ENCODE measurements at regions not wholly inside any gene's neighbourhood (a gene's known extent, or its start where the extent isn't known, plus 50 kb on each side); places are given as distances from the start of the nearest gene placed in this dataset.
"Not testable (repeated sequence)": the region's sequence is repeated elsewhere in the genome, so short reads cannot be mapped to it uniquely, and the experiment has no call there.

DNA sequence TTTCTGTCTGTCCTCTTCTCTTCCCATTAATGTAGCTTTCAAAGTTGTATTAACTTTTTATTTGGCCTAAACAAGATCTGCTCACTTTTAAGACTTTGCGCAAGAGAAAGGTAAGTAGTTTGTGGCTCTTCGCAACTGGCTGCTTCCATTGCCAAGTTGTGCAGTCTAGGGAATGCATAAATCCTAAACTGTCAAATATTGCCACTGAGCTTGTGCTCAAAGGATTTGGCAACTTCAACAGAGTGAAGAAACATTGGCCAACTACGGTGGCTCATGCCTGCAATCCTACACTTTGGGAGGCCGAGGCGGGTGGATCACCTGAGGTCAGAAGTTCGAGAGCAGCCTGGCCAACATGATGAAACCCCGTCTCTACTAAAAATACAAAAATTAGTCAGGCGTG, 826.4 kb downstream of the EPHA4 start:
- Histone ChIP-seq H3K4me3 (no peak overlapping the region), H3K36me3 (no peaks in the 10 kb centered on the region), H3K27me3 (no peaks in the 10 kb centered on the region), H3K27ac (no peak overlapping the region), H3K9me3 (no peaks in the 10 kb centered on the region), H3K4me1 (no peaks in the 10 kb centered on the region)
- intact Hi-C loops (cut with DNase I; ENCODE audit: low total_unique reads) (no loop called here), in situ Hi-C loops (cut with MboI; ENCODE audit: low sequenced_read_pairs in 4 of 4) (no loop called here)
- ATAC-seq (no peak), DNase-seq (no peak)
- TF ChIP-seq, protein P1, sequence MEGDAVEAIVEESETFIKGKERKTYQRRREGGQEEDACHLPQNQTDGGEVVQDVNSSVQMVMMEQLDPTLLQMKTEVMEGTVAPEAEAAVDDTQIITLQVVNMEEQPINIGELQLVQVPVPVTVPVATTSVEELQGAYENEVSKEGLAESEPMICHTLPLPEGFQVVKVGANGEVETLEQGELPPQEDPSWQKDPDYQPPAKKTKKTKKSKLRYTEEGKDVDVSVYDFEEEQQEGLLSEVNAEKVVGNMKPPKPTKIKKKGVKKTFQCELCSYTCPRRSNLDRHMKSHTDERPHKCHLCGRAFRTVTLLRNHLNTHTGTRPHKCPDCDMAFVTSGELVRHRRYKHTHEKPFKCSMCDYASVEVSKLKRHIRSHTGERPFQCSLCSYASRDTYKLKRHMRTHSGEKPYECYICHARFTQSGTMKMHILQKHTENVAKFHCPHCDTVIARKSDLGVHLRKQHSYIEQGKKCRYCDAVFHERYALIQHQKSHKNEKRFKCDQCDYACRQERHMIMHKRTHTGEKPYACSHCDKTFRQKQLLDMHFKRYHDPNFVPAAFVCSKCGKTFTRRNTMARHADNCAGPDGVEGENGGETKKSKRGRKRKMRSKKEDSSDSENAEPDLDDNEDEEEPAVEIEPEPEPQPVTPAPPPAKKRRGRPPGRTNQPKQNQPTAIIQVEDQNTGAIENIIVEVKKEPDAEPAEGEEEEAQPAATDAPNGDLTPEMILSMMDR (IDR thresholded peaks at IDR 0.05 in 4 of 5, conservative IDR thresholded peaks at IDR 0.05 in 1 of 5) = no peak
- TF ChIP-seq POLR2A (IDR thresholded peaks at IDR 0.05) = no peak

DNA sequence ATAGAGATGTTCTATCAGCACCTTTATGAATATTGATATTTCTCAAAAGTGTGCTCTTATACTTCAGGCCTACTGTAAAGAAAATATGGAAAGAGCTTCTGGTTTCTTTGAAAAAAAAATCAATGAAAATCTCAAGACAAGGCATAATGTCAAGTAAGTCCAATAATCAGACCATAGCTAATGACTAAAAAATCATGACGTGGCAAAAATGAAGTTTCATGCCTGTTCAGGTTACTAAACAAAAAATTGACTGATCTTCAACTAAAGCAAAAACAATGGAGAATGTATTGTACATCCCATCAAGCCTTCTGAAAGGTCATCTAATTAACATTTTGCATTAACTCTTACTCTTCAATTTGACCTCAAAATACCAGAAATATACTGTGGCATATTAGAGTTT, 824.4 kb downstream of the EPHA4 start:
- in situ Hi-C loops (cut with MboI; ENCODE audit: low sequenced_read_pairs in 4 of 4) = no loop called here
- intact Hi-C loops (cut with DNase I; ENCODE audit: low total_unique reads) = no loop called here

DNA sequence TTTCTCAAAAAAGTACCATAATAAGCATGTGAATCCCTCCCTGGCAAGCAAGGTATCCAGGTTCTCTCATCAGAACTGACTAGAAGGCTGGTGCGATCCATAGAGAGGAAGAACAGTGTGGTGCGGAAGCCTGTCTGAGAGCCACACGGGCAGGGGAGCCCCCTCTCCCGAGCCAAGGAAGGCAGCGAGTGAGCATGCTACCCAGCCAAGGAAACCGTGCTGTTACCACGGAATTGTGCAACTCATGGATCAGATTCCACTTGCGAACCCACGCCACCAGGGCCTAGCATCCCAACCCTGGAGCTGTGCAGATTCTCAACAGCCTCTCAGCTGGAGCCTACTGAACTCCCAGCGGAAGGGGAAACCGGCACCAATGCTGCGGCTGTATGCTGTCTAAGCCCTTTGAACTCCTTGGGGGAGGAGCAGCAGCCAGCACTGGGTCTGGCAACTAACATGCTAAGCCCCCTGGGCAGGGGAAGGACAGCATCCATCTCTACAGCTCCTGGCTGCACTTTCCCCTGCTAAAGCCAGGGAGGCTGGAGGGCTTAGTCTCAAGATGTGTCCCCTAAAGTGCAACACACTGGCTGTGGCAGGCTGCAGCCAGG, 823.1 kb downstream of the EPHA4 start:
- TF ChIP-seq POLR2A (IDR thresholded peaks at IDR 0.05) = no peak
- TF ChIP-seq, protein P1 (IDR thresholded peaks at IDR 0.05 in 4 of 5, conservative IDR thresholded peaks at IDR 0.05 in 1 of 5) = no peak
- in situ Hi-C loops (cut with MboI; ENCODE audit: low sequenced_read_pairs in 4 of 4) (no loop called here), intact Hi-C loops (cut with DNase I; ENCODE audit: low total_unique reads) (no loop called here)
- no peak for DNase-seq
- ATAC-seq = no peak
- H3K27ac ChIP-seq = no peak overlapping the region
- H3K36me3 ChIP-seq = no peaks in the 10 kb centered on the region
- H3K9me3 ChIP-seq = no peaks in the 10 kb centered on the region
- H3K4me1 ChIP-seq = peaks cover 0 to 1% of the 10 kb centered on the region in 2 donors
- no peak overlapping the region for H3K4me3 ChIP-seq
- no peaks in the 10 kb centered on the region for H3K27me3 ChIP-seq

More for the DNA sequence above, 824.4 kb downstream of the EPHA4 start:
- DNase-seq = no peak
- Histone ChIP-seq H3K4me1 (no peaks in the 10 kb centered on the region), H3K4me3 (no peak overlapping the region), H3K27me3 (no peaks in the 10 kb centered on the region), H3K36me3 (no peaks in the 10 kb centered on the region), H3K27ac (no peak overlapping the region), H3K9me3 (no peaks in the 10 kb centered on the region)
- TF ChIP-seq, protein P1 (IDR thresholded peaks at IDR 0.05 in 4 of 5, conservative IDR thresholded peaks at IDR 0.05 in 1 of 5) = no peak
- TF ChIP-seq POLR2A (IDR thresholded peaks at IDR 0.05) = no peak
- no peak for ATAC-seq

DNA sequence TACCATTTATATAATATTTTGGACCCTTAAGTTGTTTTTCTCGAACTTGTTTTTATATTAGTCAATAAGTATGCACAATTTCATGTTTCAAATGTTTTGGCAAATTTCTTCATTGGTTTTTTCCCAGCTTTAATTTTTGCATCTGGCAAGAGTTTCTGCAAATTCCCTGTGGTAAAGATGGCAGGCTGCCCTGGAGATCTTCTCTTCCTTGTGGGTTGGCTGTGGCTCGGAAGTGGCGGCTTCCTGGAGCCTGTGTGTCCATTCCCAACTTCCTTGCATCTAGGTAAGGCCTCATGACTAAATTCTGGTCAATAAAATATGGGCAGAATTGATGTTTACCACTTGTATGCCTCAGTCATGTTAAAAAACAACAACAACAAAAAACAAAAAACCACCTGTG, 818.6 kb downstream of the EPHA4 start:
- H3K36me3 ChIP-seq = no peaks in the 10 kb centered on the region
- no peaks in the 10 kb centered on the region for H3K27me3 ChIP-seq
- ATAC-seq = no peak
- TF ChIP-seq POLR2A (IDR thresholded peaks at IDR 0.05) = no peak
- TF ChIP-seq, protein P1 (IDR thresholded peaks at IDR 0.05 in 4 of 5, conservative IDR thresholded peaks at IDR 0.05 in 1 of 5) = no peak
- intact Hi-C loops (cut with DNase I; ENCODE audit: low total_unique reads) (no loop called here), in situ Hi-C loops (cut with MboI; ENCODE audit: low sequenced_read_pairs in 4 of 4) (no loop called here)
- H3K27ac ChIP-seq = no peak overlapping the region
- H3K4me3 ChIP-seq = no peak overlapping the region
- no peaks in the 10 kb centered on the region for H3K9me3 ChIP-seq
- H3K4me1 ChIP-seq = peaks cover 0 to 4% of the 10 kb centered on the region in 2 donors
- no peak for DNase-seq

DNA sequence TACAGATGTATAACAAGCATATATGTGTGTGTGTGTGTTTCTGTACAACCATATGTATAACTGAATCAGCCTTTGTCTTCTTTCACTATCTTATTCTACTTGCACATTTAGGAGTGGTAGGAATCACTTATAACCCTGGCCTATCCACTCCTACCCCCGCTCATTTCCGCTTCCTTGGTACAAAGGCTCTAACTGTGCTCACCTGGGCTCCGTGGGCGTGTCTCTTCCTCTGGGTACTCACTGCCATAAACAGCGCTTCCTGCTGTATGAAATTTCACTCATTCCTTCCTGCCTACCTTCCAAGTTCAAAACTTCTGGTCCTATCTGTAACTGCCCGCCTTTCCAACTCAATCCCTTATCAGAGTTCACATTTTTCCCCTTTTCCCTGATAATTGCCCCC, 815.5 kb downstream of the EPHA4 start:
- H3K9me3 ChIP-seq = no peaks in the 10 kb centered on the region
- H3K36me3 ChIP-seq = no peaks in the 10 kb centered on the region
- ATAC-seq (no peak), DNase-seq (no peak)
- peaks cover 0 to 4% of the 10 kb centered on the region in 2 donors for H3K4me1 ChIP-seq
- TF ChIP-seq, protein P1 (IDR thresholded peaks at IDR 0.05 in 4 of 5, conservative IDR thresholded peaks at IDR 0.05 in 1 of 5) = no peak
- TF ChIP-seq POLR2A (IDR thresholded peaks at IDR 0.05) = no peak
- H3K27ac ChIP-seq = no peak overlapping the region
- H3K27me3 ChIP-seq = no peaks in the 10 kb centered on the region
- intact Hi-C loops (cut with DNase I; ENCODE audit: low total_unique reads) = no loop called here
- in situ Hi-C loops (cut with MboI; ENCODE audit: low sequenced_read_pairs in 4 of 4) = no loop called here
- no peak overlapping the region for H3K4me3 ChIP-seq

DNA sequence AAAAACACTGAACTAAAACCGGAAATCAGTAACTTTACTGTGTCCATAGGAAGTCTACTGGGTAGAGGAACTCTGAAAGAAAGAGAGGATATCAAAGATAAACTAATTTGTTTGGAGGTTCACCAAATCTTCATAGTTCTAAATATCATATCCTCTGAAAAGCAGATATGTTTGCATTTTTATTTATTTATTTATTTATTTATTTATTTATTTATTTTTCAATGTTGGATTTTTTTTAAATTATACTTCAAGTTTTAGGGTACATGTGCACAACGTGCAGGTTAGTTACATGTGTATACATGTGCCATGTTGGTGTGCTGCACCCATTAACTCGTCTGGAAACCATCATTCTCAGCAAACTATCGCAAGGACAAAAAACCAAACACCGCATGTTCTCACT, 813.7 kb downstream of the EPHA4 start:
- in situ Hi-C loops (cut with MboI; ENCODE audit: low sequenced_read_pairs in 4 of 4); intact Hi-C loops (cut with DNase I; ENCODE audit: low total_unique reads): not testable (repeated sequence)

More for the DNA sequence above, 813.7 kb downstream of the EPHA4 start:
- DNase-seq, ATAC-seq, H3K27ac ChIP-seq, H3K4me3 ChIP-seq, H3K9me3 ChIP-seq, H3K4me1 ChIP-seq, H3K27me3 ChIP-seq, H3K36me3 ChIP-seq: not testable (repeated sequence)

Measured in gastrocnemius medialis (tissue), 4 donors.